H1 (cell line): ENCODE measurements at regions not wholly inside any gene's neighbourhood (a gene's known extent, or its start where the extent isn't known, plus 50 kb on each side); places are given as distances from the start of the nearest gene placed in this dataset.

Experiments used
- EZH2 ChIP-seq: fragments of 200-600 bp; sonication (generic); IDR thresholded peaks from 2 replicates; pipeline ENCODE4 v1.7.1; 2012; ENCODE audit warnings: low read depth, mild to moderate bottlenecking, moderate library complexity, low read length, inconsistent platforms; ENCODE audit not compliant: severe bottlenecking
- GABPA ChIP-seq: IDR thresholded peaks from 2 replicates; pipeline ENCODE4 v1.6.1; 2011; ENCODE audit warnings: mild to moderate bottlenecking, low read length, moderate library complexity, borderline replicate concordance; ENCODE audit not compliant: insufficient read depth
- JUN ChIP-seq: IDR thresholded peaks from 2 replicates; pipeline ENCODE4 v1.6.1; 2011; ENCODE audit warnings: low read depth, mild to moderate bottlenecking, improper control_type of control experiment, low read length
- NANOG ChIP-seq: IDR thresholded peaks from 2 replicates; pipeline ENCODE4 v1.6.1; 2011; ENCODE audit warnings: low read length, low read depth, mild to moderate bottlenecking, inconsistent platforms; ENCODE audit not compliant: insufficient read depth, poor library complexity, severe bottlenecking
- POLR2A ChIP-seq, 2 experiments: IDR thresholded peaks; 1 replicate in 1 of 2; 2 replicates in 1 of 2; pipeline ENCODE4 v1.6.1; 2011; ENCODE audit warnings: low read depth in 2 of 2, low read length in 2 of 2, mild to moderate bottlenecking in 2 of 2; ENCODE audit errors: control extremely low read depth in 1 of 2
- POLR2AphosphoS5 ChIP-seq: IDR thresholded peaks from 2 replicates; pipeline ENCODE4 v1.6.1; 2011; ENCODE audit warnings: low read depth, low read length
- RAD21 ChIP-seq, 2 experiments: IDR thresholded peaks in 1 of 2; conservative IDR thresholded peaks in 1 of 2; 2 replicates each; pipeline ENCODE4 v1.6.1; 2011; ENCODE audit warnings: low read depth in 2 of 2, low read length in 2 of 2, improper control_type of control experiment in 1 of 2, inconsistent platforms in 1 of 2, mild to moderate bottlenecking in 1 of 2, moderate library complexity in 1 of 2
- RNF2 ChIP-seq: fragments of 200-900, 300-1000 bp; sonication (generic); IDR thresholded peaks from 2 replicates; pipeline ENCODE4 v1.7.1; 2016; ENCODE audit warnings: borderline replicate concordance, low read depth, mild to moderate bottlenecking, antibody characterized with exemption, low read length; ENCODE audit not compliant: poor library complexity, severe bottlenecking; ENCODE audit errors: missing control alignments
- SRF ChIP-seq: IDR thresholded peaks from 2 replicates; pipeline ENCODE4 v1.6.1; 2011; ENCODE audit warnings: mild to moderate bottlenecking, low read depth, low read length, moderate library complexity
- TF ChIP-seq, protein P1 (sequence below), 3 experiments: IDR thresholded peaks; 1 replicate in 2 of 3; 2 replicates in 1 of 3; pipeline versions ENCODE4 v1.5.1 to v1.6.1; 2011; ENCODE audit warnings: low read length in 3 of 3, mild to moderate bottlenecking in 3 of 3, inconsistent platforms in 2 of 3, low read depth in 1 of 3, moderate library complexity in 1 of 3; ENCODE audit not compliant: insufficient read depth in 1 of 3; ENCODE audit errors: control extremely low read depth in 1 of 3
- TF ChIP-seq, protein P2 (sequence below): IDR thresholded peaks from 2 replicates; pipeline ENCODE4 v1.6.1; 2012; ENCODE audit warnings: inconsistent platforms

DNA sequence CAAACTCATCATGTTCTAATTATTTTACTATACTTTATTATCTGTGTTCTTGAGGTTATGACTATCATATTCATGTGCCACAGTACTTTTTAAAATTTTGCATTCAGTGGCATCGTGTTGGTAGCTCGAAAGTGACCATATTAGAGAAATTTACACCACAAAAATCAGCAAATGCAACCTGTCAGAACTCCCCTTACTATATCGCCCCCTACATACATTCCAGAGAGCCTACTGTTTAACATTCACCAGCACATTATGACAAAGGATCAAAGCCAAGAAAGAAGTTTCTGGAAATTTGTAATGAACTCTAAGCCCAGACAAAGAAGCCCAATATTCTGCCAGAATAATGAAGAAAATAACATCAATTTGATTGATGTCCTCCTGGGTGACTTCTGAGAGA, 909.3 kb downstream of the LTN1 start:
- TF ChIP-seq, protein P1, sequence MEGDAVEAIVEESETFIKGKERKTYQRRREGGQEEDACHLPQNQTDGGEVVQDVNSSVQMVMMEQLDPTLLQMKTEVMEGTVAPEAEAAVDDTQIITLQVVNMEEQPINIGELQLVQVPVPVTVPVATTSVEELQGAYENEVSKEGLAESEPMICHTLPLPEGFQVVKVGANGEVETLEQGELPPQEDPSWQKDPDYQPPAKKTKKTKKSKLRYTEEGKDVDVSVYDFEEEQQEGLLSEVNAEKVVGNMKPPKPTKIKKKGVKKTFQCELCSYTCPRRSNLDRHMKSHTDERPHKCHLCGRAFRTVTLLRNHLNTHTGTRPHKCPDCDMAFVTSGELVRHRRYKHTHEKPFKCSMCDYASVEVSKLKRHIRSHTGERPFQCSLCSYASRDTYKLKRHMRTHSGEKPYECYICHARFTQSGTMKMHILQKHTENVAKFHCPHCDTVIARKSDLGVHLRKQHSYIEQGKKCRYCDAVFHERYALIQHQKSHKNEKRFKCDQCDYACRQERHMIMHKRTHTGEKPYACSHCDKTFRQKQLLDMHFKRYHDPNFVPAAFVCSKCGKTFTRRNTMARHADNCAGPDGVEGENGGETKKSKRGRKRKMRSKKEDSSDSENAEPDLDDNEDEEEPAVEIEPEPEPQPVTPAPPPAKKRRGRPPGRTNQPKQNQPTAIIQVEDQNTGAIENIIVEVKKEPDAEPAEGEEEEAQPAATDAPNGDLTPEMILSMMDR (IDR thresholded peaks at IDR 0.05; ENCODE audit: control extremely low read depth in 1 of 3, insufficient read depth in 1 of 3, low read depth in 1 of 3, low read length in 3 of 3), result no peak
- TF ChIP-seq EZH2 (no peak), RAD21 (IDR thresholded peaks at IDR 0.05 in 1 of 2, conservative IDR thresholded peaks at IDR 0.05 in 1 of 2; ENCODE audit: low read depth in 2 of 2, low read length in 2 of 2) (no peak; a peak in 1 of 4 replicates), NANOG (no peak), JUN (no peak), SRF (no peak), POLR2AphosphoS5 (no peak), POLR2A (IDR thresholded peaks at IDR 0.05; ENCODE audit: control extremely low read depth in 1 of 2, low read depth in 2 of 2, low read length in 2 of 2) (no peak), GABPA (no peak), RNF2 (no peak)
- TF ChIP-seq, protein P2, sequence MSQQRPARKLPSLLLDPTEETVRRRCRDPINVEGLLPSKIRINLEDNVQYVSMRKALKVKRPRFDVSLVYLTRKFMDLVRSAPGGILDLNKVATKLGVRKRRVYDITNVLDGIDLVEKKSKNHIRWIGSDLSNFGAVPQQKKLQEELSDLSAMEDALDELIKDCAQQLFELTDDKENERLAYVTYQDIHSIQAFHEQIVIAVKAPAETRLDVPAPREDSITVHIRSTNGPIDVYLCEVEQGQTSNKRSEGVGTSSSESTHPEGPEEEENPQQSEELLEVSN, result no peak
